Activated CD4-positive, CD25-positive, alpha-beta regulatory T cell treated with anti-CD3 and anti-CD28 coated beads, Interleukin-2, amount 50 U/mL, for 16 hours (primary cell): ENCODE measurements at regions not wholly inside any gene's neighbourhood (a gene's known extent, or its start where the extent isn't known, plus 50 kb on each side); places are given as distances from the start of the nearest gene placed in this dataset.

ENCODE experiments used
- DNase-seq: peaks from one replicate; pipeline ENCODE4 v3.0.0-alpha.2; 2020; ENCODE audit warnings: low read depth, low spot score

DNA sequence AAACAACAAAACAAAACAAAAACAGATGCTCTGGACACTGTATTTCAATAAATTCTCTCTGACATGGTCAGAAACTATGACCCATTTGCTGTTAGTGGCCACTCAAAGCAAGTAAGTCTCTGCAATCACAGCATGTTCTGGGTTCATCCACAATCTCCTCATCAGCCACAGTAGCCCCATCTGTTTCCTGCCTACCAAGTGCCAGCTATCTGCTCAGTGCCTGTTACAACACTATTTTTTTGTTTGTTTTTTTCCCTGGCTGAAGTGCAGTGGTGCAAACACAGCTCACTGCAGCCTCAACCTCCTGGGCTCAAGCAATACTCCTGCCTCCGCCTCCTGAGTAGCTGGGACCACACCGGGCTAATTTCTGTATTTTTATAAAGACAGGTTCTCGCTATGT lies 137.9 kb downstream of the SOX9 start:
- DNase-seq, result no peak

DNA sequence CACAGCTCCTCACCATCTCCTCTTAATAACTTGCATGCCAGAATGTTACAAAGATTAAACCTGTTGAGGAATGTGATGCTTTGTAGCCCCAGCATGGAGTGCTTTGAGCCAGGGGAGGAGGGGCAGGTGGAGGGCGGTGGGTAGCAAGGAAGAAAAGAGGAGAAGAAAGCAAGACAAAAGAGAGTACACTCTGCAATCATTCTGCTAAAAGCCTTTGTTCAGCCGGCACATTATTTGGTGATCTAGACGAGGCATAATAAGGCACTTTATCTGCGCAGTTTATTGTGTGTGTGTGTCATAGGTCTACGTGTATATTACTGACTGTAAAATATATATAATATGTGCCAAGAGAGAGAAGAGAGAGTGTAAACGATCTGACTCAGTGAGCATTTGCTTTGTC lies 139.1 kb downstream of the SOX9 start:
- no peak for DNase-seq

DNA sequence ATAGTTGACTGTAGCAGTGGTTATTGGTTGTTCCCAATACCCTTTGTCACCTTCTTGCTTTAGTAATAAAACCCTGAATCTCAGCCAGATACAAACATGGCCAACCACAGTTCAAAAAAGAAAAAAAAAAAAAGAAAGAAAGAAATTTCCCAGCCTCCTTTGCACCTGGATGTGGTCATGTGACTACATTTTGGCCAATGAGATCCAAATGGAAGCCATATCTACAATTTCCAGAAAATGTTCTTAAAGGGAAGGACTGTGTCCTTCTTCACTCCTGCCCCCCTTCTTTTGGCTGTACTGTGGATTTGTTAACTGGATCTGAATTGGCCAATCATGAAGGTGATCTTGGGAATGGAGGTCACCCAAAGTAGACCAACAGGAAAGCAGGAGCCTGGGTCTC lies 141.9 kb downstream of the SOX9 start:
- no peak for DNase-seq

- DNase-seq, result no peak
Observed at GRCh38 chr17:72264682-72265405, 144.0 kb downstream of the SOX9 start.

DNA sequence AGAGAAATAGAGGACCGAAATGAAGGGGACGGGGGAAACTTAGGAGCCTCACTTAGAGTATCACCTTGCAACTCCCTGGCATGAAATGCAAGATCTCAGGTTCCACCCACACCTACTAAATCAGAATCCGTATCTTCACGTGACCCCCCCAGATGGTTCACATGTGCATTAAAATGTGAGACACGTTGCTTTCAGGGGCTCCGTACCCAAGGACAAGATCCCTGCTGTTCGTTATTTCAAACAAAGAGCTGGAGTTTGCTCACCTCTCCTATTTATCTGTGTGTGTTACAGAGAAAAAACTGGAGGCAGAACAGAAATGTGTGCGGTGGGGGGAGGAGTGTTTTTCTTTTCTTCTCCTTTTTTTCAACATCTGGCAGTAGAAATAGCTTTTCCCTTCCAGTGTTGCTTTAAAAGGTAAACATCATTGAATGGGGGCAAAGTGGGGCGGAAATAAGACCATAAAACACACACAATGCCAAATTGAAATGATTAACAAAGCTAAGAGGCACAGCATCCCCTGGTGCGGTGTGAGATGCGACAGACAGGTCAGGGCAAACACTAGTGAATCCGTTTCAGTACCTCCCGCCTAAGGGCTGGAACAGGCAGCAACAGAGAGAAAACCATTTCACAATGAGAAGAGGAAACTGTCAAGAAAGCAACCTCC lies 145.4 kb downstream of the SOX9 start:
- no peak for DNase-seq

DNA sequence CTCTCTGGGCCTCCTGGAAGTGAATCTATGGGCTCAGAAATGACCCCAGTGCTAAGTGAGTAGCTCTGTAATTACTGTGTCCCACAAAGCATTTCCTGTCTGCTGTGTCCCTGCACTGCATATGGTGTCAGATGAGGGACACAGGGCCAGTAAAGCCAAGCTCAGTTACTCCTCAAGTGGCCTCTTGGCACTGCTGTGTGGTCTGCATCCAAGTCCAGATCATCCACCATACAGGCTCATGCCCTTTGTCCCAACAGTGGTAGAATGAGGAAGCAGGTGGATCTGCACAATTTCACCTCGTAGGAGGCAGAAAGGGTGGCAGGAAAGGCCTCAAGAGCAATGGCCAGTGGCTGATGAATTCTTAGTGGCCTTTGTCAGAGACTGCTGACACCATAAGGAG lies 146.8 kb downstream of the SOX9 start:
- no peak for DNase-seq

DNA sequence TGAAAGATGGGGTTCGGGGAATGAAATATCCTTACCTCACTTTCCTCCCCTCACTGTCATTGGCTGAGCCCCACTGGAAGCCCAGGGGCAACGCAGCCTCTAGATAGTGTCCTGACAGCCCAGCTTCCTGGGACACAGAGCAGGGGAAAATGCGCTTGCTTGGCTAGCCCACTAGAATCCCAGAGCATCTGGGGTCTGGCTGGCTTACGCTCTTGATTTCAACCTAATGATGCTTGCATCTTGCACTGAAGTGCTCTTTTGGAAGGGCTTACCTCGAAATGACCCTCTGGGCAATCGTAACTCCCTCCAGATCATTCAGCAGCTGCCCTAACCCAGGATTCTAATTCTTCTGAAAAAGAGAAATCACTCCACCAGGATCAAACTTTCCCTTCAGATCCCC lies 147.6 kb downstream of the SOX9 start:
- no peak for DNase-seq

DNA sequence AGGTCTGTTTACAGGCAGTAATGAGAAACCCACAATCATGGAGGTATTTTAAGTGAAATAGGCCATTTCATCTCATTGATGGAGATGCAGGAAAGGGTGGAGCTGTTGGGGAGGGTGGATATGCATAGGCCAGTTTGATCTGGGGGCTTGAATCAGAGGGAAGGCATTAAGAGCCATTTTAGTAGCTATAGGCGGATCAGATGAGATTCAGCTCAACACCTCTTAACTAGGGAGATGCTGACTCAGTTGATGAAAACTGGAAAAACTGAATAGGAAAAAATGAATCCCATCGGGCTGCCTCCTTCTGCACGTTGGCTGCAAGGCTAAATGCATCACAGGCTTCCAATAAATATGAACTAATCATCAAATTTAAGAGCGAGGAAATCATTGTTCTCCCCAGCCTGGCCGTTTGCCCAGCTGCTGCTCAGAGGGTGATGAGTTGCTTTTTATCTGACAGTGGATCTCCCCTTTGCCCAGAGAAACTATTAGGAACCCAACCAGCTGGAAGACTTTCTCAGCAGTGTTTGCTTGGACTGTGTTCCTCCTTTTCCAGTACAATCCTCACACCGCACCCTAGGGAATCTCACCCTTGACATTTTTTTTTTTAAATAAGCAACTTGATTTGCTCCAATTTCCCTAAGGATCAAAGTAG lies 149.6 kb downstream of the SOX9 start:
- no peak for DNase-seq

DNA sequence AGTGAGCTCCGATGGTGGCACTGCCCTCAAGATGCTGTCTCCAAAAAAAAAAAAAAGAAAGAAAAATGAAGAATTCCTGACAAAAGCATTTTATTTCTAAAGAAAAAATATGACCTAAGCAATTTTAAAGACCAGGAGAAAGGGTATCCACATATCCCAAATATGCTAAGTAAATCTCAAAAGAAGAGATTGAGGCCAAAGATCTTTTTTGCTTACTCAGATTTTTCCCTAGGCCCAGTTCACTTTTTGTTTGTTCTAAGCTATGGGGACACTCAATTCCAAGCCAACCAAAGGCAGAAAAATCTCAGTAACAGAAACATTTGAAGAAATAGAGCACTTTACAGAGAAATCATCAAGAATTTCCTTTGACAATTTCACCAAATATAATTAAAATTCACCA lies 150.8 kb downstream of the SOX9 start:
- DNase-seq, result no peak

- no peak for DNase-seq
Observed at GRCh38 chr17:72273289-72274056, 152.7 kb downstream of the SOX9 start.

GRCh38 chr17:72274614-72275013 lies 153.8 kb downstream of the SOX9 start:
- no peak for DNase-seq

- no peak for DNase-seq
Observed at GRCh38 chr17:72280881-72281280, 160.1 kb downstream of the SOX9 start.

DNA sequence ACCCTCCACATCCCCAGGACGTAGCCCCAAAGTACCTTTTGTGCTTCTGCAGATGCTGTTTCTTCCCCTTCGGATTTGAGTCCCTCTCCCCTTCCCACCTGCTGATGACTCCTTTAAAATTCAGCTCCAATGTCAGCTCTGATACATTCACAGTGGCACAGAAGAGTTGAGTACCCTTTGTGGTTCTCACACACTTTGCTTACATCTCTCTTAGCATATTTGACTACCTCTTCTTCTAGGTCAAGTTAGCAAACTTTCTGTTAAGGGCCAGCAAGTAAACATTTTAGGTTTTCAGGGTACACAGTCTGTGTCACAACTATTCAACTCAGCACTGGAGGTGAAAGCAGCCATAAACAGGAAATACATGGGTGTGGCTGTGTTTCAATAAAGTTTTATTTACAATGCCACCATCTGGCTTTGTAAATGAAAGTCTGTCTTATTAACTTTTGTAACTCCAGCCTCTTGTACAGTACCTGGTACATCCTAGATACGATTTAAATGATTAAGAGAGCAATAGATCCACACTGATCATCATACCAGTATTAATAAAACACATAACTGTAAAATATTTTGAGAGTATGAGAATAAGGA lies 161.7 kb downstream of the SOX9 start:
- no peak for DNase-seq

- DNase-seq, result no peak
Observed at GRCh38 chr17:72284806-72285205, 164.0 kb downstream of the SOX9 start.

- no peak for DNase-seq
Observed at GRCh38 chr17:72287586-72287985, 166.8 kb downstream of the SOX9 start.

- no peak for DNase-seq
Observed at GRCh38 chr17:72294487-72294893, 173.7 kb downstream of the SOX9 start.

DNA sequence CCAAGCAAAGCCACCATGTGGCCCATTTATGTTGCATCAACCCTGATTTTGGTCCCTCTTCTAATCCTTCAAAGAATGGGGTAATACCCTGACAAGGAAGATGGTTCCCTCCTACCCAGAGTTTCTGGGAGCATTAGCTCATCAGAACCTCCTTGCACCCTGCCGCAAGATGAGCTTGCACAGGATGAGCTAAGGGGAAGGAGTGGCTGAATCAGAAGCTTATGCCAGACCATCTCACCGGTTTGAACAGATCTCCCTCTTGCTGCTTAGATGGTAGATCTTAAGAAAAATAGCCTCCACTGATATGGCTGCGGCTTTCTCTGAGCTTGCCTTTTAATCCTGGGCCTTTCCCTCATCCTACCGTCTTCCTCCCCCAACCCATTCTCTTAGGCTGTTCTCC lies 175.1 kb downstream of the SOX9 start:
- no peak for DNase-seq

GRCh38 chr17:72296456-72296855 lies 175.6 kb downstream of the SOX9 start:
- no peak for DNase-seq

GRCh38 chr17:72297326-72298115 lies 176.7 kb downstream of the SOX9 start:
- DNase-seq, result no peak

DNA sequence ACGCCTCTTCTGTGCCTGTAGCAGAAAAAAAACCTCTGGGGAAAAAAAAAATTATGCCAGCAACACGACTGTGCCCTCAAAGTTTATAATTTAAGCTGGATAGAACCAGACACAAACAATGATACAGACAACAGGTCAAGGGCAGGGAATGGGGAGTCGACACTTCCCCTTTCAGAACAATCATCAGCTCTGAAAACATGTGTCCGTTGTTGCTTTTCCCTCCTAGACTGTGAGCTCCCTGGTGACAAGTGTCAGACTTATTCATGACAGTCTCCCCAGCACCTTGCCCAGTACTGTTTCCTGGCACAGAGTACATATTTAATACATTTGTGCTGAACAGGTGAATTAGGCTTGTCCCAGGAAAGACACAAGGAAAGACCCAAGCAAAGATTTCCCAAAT lies 178.3 kb downstream of the SOX9 start:
- DNase-seq, result no peak

- DNase-seq, result no peak
Observed at GRCh38 chr17:72299592-72299991, 178.8 kb downstream of the SOX9 start.
